Neural crest cell (in vitro differentiated cells): ENCODE measurements at regions not wholly inside any gene's neighbourhood (a gene's known extent, or its start where the extent isn't known, plus 50 kb on each side); places are given as distances from the start of the nearest gene placed in this dataset.

ENCODE experiments used
- DNase-seq: peaks from one replicate; pipeline ENCODE4 v3.0.0; 2021; ENCODE audit warnings: low read depth, mixed read lengths, low spot score
- H3K27ac Mint-ChIP-seq: one replicate; pipeline ENCODE4 v1.8.0; 2021; ENCODE audit warnings: mild to moderate bottlenecking, mixed read lengths; ENCODE audit not compliant: unreplicated experiment
- H3K27me3 Mint-ChIP-seq: 2 replicates; pipeline ENCODE4 v1.8.0; 2021; ENCODE audit warnings: low read depth, mild to moderate bottlenecking, mixed read lengths
- H3K36me3 Mint-ChIP-seq: 2 replicates; pipeline ENCODE4 v1.8.0; 2021; ENCODE audit warnings: low read depth, mild to moderate bottlenecking, mixed read lengths
- H3K4me1 Mint-ChIP-seq: 2 replicates; pipeline ENCODE4 v1.8.0; 2021; ENCODE audit warnings: mixed read lengths
- H3K4me3 Mint-ChIP-seq: one replicate; pipeline ENCODE4 v1.8.0; 2021; ENCODE audit warnings: mild to moderate bottlenecking, mixed read lengths
- H3K9me3 Mint-ChIP-seq: 2 replicates; pipeline ENCODE4 v1.8.0; 2021; ENCODE audit warnings: mixed read lengths
- TF ChIP-seq, protein P1 (sequence below): fragments of 200-600 bp; sonication (generic); conservative IDR thresholded peaks from 2 replicates; pipeline ENCODE4 v1.5.0; 2021; ENCODE audit warnings: antibody characterized with exemption, mild to moderate bottlenecking

DNA sequence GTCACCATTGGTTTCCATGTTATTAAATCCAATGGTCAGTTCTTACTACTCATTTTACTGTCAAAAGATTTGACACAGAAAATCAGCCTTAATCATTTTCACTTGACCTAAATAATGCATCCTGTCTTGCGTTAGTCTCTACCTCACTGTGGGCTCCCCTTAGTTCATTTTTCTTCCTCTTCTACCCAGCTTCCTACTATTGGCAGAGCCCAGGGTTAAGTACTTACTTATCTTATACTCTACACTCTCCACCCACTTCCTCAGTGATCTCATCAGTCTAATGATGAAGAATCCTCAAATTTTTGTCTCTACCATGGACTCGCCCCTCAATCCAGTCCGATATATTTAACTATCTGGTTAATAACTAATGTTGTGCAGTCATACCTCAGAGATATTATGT is 735.9 kb downstream of the KCNT2 start:
- H3K27me3 Mint-ChIP-seq, result no peaks in the 10 kb centered on the region
- no peaks in the 10 kb centered on the region for H3K36me3 Mint-ChIP-seq
- no peak overlapping the region for H3K4me3 Mint-ChIP-seq
- H3K4me1 Mint-ChIP-seq, result no peaks in the 10 kb centered on the region
- DNase-seq, result no peak
- TF ChIP-seq, protein P1, sequence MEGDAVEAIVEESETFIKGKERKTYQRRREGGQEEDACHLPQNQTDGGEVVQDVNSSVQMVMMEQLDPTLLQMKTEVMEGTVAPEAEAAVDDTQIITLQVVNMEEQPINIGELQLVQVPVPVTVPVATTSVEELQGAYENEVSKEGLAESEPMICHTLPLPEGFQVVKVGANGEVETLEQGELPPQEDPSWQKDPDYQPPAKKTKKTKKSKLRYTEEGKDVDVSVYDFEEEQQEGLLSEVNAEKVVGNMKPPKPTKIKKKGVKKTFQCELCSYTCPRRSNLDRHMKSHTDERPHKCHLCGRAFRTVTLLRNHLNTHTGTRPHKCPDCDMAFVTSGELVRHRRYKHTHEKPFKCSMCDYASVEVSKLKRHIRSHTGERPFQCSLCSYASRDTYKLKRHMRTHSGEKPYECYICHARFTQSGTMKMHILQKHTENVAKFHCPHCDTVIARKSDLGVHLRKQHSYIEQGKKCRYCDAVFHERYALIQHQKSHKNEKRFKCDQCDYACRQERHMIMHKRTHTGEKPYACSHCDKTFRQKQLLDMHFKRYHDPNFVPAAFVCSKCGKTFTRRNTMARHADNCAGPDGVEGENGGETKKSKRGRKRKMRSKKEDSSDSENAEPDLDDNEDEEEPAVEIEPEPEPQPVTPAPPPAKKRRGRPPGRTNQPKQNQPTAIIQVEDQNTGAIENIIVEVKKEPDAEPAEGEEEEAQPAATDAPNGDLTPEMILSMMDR, result no peak
- no peak overlapping the region for H3K27ac Mint-ChIP-seq
- H3K9me3 Mint-ChIP-seq, result no peaks in the 10 kb centered on the region

DNA sequence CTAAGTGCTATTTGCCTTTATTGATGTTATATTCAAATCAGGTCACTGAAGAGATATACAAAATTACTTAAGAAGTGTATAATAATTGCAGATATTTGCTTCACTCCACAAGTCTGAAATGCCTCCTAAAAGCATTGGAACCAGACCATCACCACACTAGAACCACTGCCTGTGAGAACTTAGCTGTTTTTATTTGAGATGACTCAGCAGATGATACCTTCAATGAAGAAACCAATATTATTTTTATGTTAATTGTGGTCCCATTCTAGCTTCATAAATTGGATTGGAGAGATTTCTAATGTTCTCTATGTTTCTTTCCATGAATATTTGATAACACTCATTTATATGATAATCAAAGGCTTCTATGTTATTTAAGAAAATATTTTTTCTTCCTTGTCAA is 740.6 kb downstream of the KCNT2 start:
- H3K27ac Mint-ChIP-seq, result no peak overlapping the region
- TF ChIP-seq, protein P1, result no peak
- no peak for DNase-seq
- no peaks in the 10 kb centered on the region for H3K36me3 Mint-ChIP-seq
- H3K9me3 Mint-ChIP-seq, result no peaks in the 10 kb centered on the region
- H3K4me3 Mint-ChIP-seq, result no peak overlapping the region
- H3K27me3 Mint-ChIP-seq, result no peaks in the 10 kb centered on the region
- H3K4me1 Mint-ChIP-seq, result no peaks in the 10 kb centered on the region

DNA sequence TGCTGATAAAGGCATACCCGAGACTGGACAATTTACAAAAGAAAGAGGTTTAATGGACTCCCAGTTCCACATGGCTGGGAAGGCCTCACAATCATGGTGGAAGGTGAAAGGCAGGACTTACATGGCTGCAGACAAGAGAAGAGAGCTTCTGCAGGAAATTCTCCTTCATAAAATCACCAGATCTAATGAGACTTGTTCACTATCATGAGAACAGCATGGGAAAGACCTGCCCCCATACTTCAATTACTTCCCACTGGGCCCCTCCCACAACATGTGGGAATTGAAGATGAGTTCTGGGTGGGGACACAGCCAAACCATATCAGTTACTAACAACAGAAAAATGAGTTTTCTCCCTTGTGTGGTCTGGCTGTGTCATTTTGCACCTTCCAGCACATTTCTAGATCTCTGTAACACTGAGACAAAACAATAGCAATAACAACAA is 741.4 kb downstream of the KCNT2 start:
- DNase-seq, result no peak
- H3K27me3 Mint-ChIP-seq, result no peaks in the 10 kb centered on the region
- no peaks in the 10 kb centered on the region for H3K4me1 Mint-ChIP-seq
- no peak overlapping the region for H3K4me3 Mint-ChIP-seq
- no peak overlapping the region for H3K27ac Mint-ChIP-seq
- TF ChIP-seq, protein P1, result no peak
- H3K36me3 Mint-ChIP-seq, result no peaks in the 10 kb centered on the region
- no peaks in the 10 kb centered on the region for H3K9me3 Mint-ChIP-seq

DNA sequence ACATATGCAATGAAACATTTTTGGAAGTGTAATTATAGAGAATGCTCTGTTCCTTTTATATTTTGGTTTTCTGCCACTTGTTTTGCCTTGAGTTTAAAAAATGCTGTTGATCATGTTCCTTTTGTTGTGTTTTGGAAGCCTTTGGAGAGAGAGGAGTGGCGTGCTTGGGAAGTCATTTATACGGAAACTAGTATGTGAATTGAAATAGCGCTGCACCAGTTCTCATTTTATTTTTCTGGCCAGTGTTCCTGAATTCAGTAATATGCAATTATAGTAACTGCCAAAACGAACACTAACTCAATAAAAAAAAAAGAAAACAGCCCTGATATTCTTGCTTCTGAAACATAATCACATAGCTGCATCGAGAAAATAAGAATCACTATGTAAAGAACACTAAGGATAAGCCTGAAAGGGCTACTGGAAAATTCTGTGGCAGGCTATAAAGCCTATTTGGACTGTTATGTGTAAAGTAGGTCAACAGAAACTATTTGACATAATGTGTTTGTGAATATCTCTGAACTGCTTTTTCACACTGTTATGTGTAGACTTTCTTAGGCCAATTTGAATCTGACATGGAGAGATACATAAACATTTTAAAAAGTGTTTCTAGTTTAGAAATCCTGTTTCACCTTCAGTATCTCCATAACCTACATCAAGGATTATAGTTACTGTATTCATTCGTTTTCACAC is 742.0 kb downstream of the KCNT2 start:
- no peaks in the 10 kb centered on the region for H3K36me3 Mint-ChIP-seq
- no peaks in the 10 kb centered on the region for H3K4me1 Mint-ChIP-seq
- H3K27me3 Mint-ChIP-seq, result no peaks in the 10 kb centered on the region
- TF ChIP-seq, protein P1, result no peak
- H3K4me3 Mint-ChIP-seq, result no peak overlapping the region
- DNase-seq, result no peak
- H3K27ac Mint-ChIP-seq, result no peak overlapping the region
- no peaks in the 10 kb centered on the region for H3K9me3 Mint-ChIP-seq

DNA sequence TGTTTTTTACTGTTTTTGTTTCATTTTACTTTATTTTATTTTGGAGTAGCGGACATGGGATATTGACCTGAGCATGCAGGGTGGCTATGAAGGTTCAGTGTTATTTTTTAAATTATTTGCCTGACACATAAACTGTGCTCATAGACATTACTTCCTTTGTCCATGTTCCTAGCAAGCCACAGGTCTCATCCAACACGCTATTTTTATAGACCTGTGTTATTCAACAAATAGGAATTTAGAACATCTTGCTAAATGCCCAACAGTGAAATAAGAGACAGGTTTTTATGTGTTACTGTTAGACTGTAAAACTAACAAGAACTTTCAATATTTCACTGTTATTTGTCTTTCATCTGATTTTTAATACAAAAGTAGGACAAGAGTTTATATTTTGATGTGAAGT is 756.4 kb downstream of the KCNT2 start:
- no peak for DNase-seq
- Mint-ChIP-seq H3K27me3 (no peaks in the 10 kb centered on the region), H3K36me3 (no peaks in the 10 kb centered on the region), H3K4me1 (peaks cover 6% of the 10 kb centered on the region), H3K9me3 (no peaks in the 10 kb centered on the region), H3K27ac (no peak overlapping the region), H3K4me3 (no peak overlapping the region)
- TF ChIP-seq, protein P1, result no peak
